ENCODE measurements at regions not wholly inside any gene's neighbourhood (a gene's known extent, or its start where the extent isn't known, plus 50 kb on each side); places are given as distances from the start of the nearest gene placed in this dataset.

- no peak for TF ChIP-seq RAD21 (IDR thresholded peaks at IDR 0.05; ENCODE audit: low read depth)
- TF ChIP-seq CEBPB (IDR thresholded peaks at IDR 0.05), result no peak
- no peak for TF ChIP-seq ZBTB7A (IDR thresholded peaks at IDR 0.05; ENCODE audit: low read depth)
- no peak for TF ChIP-seq TCF12 (IDR thresholded peaks at IDR 0.05; ENCODE audit: low read depth)
- TF ChIP-seq, protein P1, sequence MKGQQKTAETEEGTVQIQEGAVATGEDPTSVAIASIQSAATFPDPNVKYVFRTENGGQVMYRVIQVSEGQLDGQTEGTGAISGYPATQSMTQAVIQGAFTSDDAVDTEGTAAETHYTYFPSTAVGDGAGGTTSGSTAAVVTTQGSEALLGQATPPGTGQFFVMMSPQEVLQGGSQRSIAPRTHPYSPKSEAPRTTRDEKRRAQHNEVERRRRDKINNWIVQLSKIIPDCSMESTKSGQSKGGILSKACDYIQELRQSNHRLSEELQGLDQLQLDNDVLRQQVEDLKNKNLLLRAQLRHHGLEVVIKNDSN (IDR thresholded peaks at IDR 0.05), result no peak
Observed at GRCh38 chr2:175627405-175627804, 374.7 kb downstream of the LNPK start.

GRCh38 chr2:175626796-175627195 lies 375.3 kb downstream of the LNPK start:
- TF ChIP-seq EGR1 (IDR thresholded peaks at IDR 0.05) (no peak), ZBTB7A (IDR thresholded peaks at IDR 0.05; ENCODE audit: low read depth) (no peak), EP300 (IDR thresholded peaks at IDR 0.05; ENCODE audit: borderline replicate concordance) (no peak), CREB1 (IDR thresholded peaks at IDR 0.05; ENCODE audit: low read depth) (no peak), RAD21 (IDR thresholded peaks at IDR 0.05; ENCODE audit: low read depth) (no peak), TAF1 (IDR thresholded peaks at IDR 0.05; ENCODE audit: low read depth) (no peak), TEAD4 (IDR thresholded peaks at IDR 0.05) (no peak), FOXM1 (IDR thresholded peaks at IDR 0.05; ENCODE audit: borderline replicate concordance, low read depth) (no peak), TCF12 (IDR thresholded peaks at IDR 0.05; ENCODE audit: low read depth) (no peak), YY1 (IDR thresholded peaks at IDR 0.05; ENCODE audit: low read depth) (no peak), MAX (IDR thresholded peaks at IDR 0.05) (no peak), CEBPB (IDR thresholded peaks at IDR 0.05) (no peak), NFIC (IDR thresholded peaks at IDR 0.05) (no peak)
- TF ChIP-seq, protein P2, sequence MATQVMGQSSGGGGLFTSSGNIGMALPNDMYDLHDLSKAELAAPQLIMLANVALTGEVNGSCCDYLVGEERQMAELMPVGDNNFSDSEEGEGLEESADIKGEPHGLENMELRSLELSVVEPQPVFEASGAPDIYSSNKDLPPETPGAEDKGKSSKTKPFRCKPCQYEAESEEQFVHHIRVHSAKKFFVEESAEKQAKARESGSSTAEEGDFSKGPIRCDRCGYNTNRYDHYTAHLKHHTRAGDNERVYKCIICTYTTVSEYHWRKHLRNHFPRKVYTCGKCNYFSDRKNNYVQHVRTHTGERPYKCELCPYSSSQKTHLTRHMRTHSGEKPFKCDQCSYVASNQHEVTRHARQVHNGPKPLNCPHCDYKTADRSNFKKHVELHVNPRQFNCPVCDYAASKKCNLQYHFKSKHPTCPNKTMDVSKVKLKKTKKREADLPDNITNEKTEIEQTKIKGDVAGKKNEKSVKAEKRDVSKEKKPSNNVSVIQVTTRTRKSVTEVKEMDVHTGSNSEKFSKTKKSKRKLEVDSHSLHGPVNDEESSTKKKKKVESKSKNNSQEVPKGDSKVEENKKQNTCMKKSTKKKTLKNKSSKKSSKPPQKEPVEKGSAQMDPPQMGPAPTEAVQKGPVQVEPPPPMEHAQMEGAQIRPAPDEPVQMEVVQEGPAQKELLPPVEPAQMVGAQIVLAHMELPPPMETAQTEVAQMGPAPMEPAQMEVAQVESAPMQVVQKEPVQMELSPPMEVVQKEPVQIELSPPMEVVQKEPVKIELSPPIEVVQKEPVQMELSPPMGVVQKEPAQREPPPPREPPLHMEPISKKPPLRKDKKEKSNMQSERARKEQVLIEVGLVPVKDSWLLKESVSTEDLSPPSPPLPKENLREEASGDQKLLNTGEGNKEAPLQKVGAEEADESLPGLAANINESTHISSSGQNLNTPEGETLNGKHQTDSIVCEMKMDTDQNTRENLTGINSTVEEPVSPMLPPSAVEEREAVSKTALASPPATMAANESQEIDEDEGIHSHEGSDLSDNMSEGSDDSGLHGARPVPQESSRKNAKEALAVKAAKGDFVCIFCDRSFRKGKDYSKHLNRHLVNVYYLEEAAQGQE (IDR thresholded peaks at IDR 0.05; ENCODE audit: low read depth), result no peak
- TF ChIP-seq, protein P1 (IDR thresholded peaks at IDR 0.05), result no peak

DNA sequence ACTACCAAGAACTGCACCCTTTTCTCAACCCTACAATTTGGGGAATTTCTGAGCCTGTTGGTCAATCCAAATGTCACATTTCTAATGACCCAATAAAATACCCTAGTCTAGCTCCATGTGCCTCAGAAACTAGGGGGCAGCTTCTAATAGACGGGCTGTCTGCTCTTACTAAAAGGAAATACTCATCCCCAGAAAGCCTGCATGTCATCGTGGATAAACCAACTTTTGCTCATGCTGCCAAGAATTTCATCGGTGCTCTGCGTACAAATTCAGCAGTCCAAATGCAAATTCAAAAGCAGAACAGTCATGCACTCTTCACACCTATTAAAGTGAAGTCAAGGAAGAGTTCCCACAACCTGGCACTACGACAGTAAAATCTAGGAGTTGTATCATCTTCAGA lies 377.3 kb downstream of the LNPK start:
- TF ChIP-seq NFIC (IDR thresholded peaks at IDR 0.05), result no peak
- no peak for TF ChIP-seq RAD21 (IDR thresholded peaks at IDR 0.05; ENCODE audit: low read depth)
- no peak for TF ChIP-seq MAX (IDR thresholded peaks at IDR 0.05)

DNA sequence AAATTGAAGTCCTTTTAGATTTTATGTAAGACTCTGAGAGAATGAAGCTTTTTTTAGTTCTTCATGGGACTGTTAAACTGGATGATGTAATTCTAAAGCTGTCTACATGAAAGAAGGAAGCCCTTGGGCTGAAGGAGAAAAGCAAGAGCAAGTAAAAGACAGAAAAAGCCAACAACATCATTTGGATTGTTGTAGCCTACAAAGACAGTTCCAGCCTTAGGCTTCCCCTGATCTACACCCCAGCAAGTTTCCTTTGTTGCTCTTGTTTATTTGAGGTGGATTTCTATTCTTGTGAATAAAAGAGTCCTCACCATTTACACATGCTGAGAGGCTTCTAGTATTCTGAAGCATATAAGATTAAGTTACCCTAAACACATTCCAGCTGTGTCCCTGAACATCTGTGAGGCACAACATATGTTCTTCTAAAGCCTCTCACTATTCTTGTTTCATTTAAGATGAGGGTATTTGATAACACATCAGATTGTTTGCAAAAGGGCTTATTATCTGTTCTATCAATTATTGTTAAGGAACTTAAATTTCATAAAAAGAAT lies 377.8 kb downstream of the LNPK start:
- TF ChIP-seq, protein P1 (IDR thresholded peaks at IDR 0.05), result no peak
- no peak for TF ChIP-seq ZBTB7A (IDR thresholded peaks at IDR 0.05; ENCODE audit: low read depth)
- no peak for TF ChIP-seq TAF1 (IDR thresholded peaks at IDR 0.05; ENCODE audit: low read depth)
- TF ChIP-seq CEBPB (IDR thresholded peaks at IDR 0.05), result no peak
- TF ChIP-seq TEAD4 (IDR thresholded peaks at IDR 0.05), result no peak
- TF ChIP-seq RAD21 (IDR thresholded peaks at IDR 0.05; ENCODE audit: low read depth), result no peak
- TF ChIP-seq CREB1 (IDR thresholded peaks at IDR 0.05; ENCODE audit: low read depth), result no peak

DNA sequence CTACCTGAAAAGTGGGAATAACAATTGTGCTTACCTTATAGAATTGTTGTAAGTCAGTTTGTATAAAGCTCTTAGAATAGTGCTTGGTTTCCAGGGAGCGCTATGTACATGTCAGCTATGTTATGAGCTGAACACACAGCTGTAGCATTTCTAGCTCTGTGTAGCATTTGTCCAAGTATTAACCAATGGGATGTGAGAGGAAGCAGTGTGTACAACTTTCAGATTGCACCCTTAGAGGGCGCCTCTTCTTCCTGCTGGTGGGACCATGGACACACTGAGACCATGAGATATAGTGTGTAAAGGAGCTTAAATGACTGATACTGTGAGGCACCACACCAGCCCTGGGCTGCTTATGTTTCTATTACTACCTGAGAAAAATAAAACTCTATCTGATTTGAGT lies 380.2 kb downstream of the LNPK start:
- TF ChIP-seq, protein P1 (IDR thresholded peaks at IDR 0.05), result no peak
- TF ChIP-seq ZBTB7A (IDR thresholded peaks at IDR 0.05; ENCODE audit: low read depth) (no peak), EP300 (IDR thresholded peaks at IDR 0.05; ENCODE audit: borderline replicate concordance) (no peak), TEAD4 (IDR thresholded peaks at IDR 0.05) (no peak), FOXM1 (IDR thresholded peaks at IDR 0.05; ENCODE audit: borderline replicate concordance, low read depth) (no peak), YY1 (IDR thresholded peaks at IDR 0.05; ENCODE audit: low read depth) (no peak), TAF1 (IDR thresholded peaks at IDR 0.05; ENCODE audit: low read depth) (no peak), RAD21 (IDR thresholded peaks at IDR 0.05; ENCODE audit: low read depth) (no peak), NFIC (IDR thresholded peaks at IDR 0.05) (no peak), MAX (IDR thresholded peaks at IDR 0.05) (no peak), TCF12 (IDR thresholded peaks at IDR 0.05; ENCODE audit: low read depth) (no peak), CEBPB (IDR thresholded peaks at IDR 0.05) (no peak), EGR1 (IDR thresholded peaks at IDR 0.05) (no peak), CREB1 (IDR thresholded peaks at IDR 0.05; ENCODE audit: low read depth) (no peak)
- TF ChIP-seq, protein P2 (IDR thresholded peaks at IDR 0.05; ENCODE audit: low read depth), result no peak
